ENCODE measurements at regions not wholly inside any gene's neighbourhood (a gene's known extent, or its start where the extent isn't known, plus 50 kb on each side); places are given as distances from the start of the nearest gene placed in this dataset.
"Not testable (repeated sequence)": the region's sequence is repeated elsewhere in the genome, so short reads cannot be mapped to it uniquely, and the experiment has no call there.

DNA sequence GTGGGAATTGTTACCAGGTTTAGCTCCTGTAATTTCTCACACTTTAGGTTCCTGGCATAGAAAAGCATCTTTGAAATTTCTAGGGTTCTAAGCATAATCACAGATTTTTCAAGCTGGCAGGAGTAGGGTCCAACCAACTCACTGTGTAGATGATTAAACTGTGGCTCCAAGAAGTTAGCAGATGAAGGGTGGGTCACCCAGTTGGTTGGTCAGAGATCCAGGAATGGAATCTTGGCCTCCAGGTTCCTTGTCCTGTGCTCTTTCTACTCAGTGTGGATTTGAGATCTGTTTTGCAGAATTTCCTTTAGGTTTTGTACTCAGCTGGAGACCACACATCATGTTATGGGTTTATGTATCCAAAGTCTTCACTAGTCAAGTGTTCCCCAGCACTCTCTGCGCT, 90.3 kb upstream of the MAML3 start:
- no peak for DNase-seq

DNA sequence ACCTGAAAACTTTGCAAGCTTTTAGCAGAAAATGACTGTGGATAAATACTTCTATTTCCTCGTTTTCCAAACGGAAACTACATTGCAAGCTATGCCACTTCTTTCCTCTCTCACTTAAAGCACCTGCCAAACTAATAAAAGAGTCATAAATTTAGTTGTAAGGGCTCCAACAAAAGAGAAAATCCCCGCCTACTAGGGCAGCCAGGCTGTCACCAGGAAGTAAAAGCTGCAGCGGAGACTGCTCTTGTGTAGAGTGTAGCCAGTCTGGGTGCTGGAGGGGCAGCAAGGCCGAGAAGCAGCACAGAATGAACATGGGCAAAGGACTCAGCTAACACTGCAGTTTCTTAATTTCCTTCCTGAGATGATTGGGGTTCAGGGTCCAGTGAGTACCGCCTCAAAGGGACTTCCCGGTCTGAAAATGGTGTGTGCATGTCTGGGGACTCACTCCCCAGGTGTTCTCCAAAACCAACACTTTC, 89.3 kb upstream of the MAML3 start:
- DNase-seq = peak; percentile 7

DNA sequence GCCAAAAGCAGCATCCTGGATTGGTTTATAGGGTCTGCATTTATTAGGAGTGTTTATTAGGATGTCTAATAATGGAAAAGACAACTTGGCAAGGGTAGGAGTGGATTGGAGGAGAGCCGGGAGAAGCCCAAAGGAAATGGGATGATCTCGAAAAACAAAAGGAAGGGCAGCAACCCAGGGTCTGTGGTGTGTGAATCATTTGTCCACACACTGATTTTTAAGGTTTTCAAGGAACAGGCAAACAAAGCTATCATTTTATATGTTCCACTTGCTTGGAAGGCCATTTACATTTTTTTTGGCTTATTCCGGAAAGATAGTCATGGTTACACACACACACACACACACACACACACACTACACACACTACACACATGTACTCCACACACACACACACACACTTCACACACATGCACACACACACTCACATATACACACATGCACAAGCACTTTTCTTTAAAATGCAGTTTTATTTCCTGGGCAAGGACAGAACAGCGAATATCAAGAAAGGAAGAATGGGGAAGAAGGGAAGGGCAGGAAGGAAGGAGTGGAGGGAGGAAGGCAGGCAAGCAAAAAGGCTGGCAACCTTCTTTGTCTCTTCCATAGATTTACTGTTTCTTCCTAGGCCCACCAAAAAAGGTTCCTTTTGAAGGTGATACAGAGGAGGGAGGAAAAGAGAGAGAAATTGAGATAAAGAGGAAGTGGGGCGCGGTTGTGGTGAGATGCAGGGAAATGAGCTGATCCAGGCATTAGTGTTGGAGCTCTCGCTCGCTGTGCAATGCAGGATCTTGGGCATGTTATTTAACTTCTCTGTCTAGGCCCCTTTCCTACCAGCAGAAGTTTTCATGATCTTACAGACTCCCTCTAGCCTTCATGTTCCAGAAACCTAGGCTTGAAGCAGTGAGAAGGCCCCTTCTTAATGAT, 88.6 kb upstream of the MAML3 start:
- peak; percentile 13 for DNase-seq

DNA sequence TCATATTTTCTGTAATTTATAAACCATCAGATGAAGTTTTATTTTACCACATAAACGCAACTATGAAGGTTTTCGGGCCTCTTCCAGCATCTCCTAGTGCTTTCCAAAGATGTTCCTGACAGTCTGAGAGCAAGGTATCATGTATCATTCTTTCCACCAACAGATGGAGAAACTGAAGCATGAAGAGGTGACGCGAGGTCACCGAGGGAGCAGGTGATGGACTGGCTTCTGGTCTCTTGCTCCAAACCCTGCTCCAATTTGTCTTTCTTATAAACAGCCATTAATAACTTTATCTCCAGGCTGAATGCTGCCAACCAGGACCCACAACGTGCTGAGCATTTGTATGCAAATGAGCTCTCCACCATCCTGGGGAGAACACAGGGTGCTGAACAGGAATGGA, 86.3 kb upstream of the MAML3 start:
- DNase-seq = no peak

DNA sequence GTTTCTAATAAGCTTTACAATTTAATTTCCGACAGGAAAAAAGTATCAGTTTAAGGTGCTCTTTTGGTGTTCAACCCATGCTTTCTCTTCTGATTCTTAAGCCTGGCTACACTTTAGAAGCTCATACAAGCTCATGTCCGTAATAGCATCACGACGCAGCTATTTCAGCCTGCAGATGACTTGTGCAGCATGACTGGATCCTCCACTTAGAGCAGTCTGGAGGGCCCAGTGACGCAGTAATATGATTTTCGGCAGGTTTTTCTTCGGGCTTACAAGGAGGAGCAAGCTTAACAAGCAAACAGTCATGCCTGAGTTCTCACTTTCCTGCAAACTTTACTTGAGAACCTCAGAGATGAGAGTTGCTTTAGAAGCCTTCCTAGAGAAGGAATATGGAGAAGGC, 85.3 kb upstream of the MAML3 start:
- no peak for DNase-seq

DNA sequence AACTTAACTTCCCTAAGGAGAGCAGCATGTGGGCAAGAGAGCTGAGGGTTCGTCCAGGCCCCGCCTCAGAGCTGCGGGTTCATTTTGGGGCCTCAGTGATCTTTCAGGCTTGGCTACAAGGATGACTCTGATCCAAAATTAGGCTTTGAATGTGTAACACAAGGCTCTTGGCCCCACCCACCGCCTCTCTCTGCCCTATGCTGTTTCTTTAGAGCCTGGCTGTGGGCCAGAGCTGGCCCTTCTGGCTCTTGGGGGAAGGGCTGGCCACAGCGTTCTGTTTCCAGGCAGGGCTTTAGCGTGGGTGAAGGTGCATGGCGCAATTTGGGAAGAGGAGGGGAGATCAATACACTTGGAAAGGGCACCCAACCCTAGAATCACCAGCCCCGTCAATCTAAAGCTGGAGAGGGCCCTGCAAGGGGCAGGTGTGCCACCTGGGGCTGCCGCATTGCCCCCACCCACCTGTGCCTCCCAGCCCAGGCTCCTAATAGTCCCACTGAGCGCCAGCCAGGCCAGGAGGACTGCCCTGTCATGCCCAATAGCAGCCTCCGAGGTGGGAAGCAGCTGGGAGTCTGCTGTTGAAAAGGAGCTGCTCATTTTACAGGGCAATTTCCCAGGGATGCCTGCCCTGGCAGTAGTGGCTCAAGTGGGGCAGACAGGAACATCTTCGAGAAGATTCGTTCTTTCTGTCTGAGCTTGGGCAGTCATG, 84.5 kb upstream of the MAML3 start:
- DNase-seq = no peak

DNA sequence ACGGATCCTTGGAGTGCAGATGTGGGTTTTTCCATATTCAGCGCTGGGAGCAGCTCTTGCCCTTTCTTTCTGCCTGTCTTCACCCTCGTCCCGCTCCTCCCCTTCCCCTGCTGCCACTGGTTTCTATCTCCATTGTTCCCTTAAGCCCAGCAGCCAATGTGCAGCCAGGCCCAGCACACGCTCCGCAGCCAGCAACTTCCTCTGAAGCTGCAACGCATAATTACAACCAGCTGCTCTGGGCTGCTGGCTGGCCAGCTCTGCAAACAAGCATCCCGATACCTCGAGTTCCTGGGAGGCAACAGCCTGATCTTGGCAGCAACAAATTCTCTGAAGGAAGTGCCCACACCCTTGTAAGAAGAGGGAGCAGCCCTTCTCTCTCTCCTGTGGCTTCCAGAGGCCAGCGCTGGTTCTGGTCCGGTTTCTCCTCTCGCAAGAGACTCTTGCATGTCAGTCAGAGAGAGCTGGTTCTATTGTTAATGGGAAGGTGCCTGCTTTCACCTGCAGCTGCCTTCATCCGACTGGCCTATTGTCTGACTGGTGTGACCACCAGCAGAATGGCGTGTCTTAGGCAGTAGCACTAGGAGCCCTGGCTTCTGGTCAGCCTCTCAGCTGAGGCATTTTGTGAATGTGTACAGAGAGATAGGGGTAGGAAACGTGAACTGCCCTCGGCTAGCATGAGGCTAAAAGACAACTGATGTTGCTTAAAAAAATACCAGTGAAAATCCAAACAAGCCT, 83.8 kb upstream of the MAML3 start:
- DNase-seq = no peak

DNA sequence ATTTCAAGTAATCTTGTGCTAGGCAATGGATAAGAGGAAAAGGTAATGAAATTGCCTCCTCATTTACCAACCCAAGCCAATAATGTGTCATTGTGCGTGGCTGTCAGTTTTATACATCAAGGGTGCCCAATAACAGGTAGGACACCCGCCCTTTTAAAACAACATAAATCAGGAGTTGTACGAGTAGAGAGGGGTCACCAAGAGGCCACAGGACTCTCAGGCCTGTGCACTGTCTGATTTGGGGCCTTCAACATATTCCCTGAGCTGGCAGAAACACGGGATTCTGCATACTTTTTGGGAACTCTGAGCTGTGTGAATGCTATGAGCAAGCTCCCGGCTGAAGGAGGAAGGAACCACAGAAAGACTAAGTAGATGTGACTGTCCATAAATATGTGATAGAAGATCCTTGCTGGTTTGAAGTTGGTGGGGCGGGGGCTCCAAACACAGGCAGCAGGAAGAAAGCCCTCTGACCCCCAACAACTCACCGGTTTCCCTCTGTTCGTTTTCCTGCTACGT, 82.7 kb upstream of the MAML3 start:
- DNase-seq = no peak

DNA sequence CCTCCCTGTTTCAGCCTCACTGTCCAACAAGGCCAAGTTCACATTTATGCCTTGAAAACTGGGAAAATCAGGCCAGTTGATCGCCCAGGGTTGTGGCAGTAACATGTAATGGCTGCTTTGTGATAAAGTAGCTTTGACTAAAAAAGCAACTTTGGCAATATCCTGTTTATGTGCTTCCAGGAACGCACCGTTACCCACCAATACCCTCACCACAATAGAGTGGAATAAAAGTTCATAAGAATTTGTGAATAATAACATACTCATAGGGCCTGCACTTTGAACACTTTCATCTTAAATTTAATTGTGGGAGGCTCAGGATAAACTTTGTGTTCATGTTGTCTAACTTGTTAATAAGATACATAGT, 80.7 kb upstream of the MAML3 start:
- peak; percentile 51 for DNase-seq

DNA sequence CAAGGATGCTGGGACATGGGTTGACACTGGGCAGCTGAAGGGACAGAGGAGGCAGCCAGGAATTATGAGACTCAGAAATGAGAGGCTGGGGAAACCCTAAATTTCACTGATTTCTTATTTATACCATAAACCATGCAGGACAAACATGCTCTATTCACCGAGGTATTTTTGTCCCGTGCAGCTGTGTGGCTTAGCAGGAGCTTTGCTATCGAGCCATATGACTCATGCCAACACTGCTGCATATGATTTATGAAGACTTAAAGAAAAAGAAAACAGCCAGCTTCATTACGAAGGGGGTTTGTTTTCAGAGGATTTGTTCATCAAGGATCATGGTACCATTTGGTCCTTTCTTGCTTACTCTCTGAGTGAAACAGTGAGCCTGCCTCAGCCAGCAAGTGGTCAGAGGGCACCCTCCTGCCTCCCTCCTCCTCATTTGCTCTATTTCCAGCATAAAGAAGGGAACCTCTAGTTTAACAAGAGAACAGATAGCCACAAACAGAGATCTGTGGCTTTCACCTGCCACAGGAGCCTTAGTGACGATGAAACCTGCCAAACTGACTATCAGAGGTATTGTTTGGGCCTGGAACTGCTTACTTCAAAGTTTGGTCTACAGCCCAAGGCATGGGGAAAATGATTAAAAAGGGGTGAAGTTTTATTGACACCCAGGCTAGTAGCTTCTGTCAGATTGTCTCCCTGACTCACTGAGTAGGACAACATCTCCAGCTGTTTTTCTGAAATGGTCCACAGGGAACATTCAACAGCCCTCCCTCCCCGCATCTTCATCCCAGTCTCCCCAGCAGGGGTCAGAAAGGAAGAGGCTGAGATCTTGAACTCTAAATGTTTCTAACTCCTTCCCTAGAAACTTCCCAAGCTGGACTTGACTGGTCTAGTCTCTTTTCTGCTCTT, 80.1 kb upstream of the MAML3 start:
- peak; percentile 30 for DNase-seq

DNA sequence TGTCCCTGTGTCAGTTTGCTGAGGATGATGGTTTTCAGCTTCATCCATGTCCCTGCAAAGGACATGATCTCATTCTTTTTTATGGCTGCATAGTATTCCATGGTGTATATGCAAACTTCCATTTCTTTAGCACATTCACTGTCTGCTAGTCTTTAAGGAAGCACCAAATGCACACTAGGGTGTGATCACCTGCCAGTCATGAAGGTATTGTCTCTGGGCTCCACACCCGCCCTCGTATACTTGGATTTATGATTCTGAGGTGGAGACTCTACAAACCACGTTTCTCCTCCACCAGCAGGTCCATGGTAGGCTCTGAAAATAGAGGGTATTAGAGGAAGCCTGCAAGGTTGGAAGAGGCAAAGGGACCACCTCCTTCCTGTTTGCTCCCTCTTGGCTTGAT, 75.9 kb upstream of the MAML3 start:
- no peak for DNase-seq

DNA sequence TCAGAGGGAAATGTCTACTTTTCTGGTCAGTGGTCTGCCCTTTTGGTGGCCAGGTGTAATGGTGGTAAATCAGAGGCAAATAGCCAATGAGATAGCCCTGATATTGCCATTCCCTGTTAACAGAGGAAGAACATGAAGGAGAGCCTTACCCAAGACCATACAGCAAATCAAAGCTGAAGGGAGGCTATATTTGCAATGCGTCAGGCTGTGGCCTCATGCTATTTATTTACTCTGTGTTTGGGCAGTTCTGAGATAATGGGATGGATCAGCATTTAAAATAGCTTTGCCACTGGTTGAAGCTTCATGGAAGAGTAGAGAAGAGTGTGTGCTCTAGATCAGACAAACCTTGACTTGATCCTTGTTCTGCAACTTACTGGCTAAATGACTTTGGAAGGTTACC, 73.3 kb upstream of the MAML3 start:
- no peak for DNase-seq

DNA sequence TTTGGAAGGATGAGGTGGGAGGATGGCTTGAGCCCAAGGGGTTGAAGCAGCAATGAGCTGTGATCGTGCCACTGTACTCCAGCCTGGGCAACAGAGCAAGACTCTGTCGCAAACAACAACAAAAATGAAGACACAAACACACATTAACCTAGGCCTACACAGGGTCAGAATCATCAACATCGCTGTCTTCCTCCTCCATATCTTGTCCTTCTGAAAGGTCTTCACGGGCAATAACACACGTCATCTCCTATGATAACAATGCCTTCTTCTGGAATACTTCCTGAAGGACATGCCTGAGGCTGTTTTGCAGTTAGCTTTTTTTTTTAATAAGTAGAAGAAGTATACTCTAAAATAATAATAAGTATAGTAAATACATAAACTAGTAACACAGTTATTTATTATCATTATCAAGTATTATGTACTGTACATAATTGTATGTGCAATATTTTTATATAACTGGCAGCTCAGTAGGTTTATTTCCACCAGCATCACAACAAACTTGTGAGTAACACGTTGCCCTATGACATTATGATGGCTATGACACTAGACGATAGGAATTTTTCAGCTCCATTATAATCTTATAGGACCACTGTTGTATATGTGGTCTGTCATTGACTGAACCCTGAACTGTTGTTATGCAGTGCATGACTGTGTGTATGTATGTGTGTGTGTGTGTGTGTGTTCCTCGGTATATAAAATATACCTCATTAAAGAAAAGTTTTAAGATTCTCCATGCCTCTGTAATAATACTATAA, 69.2 kb upstream of the MAML3 start:
- DNase-seq = no peak

DNA sequence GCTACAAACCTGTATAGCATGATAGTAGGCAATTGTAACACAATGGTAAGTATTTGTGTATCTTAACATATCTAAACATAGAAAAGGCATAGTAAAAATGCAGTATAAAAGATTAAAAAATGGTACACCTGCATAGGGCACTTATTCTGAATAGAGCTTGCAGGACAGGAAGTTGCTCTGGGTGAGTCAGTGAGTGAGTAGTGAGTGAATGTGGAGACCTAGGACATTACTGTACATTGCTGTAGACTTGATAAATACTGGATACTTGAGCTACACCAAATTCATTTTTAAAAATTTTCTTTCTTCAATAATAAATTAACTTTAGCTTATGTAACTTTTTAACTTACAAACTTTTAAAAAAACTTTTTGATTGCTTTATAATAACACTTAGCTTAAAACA, 68.2 kb upstream of the MAML3 start:
- DNase-seq = no peak

DNA sequence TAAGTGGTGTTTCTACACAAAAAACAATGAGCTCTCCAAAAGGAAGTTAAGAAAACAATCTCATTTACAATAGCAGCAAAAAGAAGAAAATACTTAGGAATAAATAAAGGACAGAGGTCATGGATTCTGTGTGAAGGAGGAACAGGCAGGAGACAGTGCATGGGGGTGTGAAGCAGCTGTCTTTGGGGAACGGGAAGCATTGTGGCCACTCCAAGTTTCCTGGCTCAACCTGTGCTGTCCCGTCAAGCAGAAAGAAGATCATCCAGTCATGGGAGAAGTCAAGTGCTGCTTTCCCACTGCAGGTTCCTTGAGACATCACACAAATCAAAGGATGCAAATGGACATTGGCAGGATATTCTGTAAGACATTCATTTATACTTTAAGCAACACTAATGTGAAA, 66.1 kb upstream of the MAML3 start:
- no peak for DNase-seq

DNA sequence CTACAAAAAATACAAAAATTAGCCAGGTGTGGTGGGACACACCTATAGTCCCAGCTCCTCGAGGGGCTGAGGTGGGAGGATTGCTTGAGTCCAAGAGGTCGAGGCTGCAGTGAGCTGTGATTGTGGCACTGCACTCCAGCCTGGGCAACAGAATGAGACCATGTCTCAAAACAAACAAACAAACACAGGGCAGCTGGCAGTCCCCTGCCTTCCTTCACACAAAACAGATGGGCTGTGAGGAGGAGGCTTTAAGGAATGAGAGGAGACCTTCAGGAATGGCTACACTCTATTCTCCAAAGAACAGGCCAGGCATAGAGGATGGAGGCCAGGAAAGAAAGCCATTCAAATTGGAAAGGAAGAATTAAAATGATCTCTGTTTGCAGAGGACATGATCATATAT, 65.6 kb upstream of the MAML3 start:
- no peak for DNase-seq

DNA sequence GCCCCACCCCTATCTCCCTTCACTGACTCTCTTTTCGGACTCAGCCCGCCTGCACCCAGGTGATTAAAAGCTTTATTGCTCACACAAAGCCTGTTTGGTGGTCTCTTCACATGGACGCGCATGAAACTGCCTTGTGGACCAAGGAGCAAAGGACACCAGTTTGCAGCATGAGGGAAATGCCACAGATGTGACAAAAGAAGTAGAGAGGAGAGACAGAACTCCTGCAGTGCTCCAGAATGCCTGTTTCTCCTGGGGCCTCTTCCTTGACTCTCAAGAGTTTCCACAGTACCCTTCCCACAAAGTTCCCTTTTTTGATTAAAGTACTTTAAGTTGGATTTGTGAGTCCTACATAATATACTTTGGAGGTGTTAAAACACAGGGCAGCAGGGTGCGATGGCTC, 65.1 kb upstream of the MAML3 start:
- not testable (repeated sequence) for DNase-seq

DNA sequence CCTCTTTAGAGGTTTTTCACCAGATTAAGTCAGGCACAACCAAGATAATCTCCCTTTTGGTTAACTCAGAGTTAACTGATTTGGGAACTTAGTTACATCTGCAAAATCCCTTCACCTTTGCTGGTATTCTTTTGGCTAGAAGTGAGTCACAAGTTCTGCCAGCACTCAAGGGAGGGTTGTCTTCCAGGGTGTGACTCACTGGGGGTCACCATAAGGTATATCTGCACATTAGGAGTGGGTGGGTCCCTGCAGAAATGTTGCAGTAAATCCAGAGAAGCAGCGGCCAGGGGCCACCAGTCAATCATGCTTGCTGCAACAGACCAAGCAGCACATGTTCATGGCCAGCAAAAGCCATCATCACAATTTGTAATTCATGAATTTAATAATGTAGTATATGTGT, 59.8 kb upstream of the MAML3 start:
- no peak for DNase-seq

DNA sequence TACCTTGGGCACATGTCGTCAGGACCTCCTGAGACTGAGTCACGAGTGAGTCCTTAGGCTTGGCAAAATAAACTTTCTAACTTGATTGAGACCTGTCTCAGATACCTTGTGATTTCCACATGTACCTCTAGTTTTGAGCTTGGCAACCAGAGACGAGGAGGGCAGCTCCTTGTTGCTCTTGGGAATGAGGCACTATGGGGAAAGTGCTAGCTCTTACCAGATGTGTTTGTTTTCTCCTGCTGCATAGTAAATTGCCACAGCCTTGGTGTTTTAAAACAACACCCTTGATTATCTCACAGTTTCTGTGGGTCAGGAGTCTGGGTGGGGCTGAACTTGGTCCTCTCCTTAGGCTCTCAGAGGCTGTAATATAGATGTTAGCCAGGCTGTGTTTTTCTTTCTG, 59.1 kb upstream of the MAML3 start:
- DNase-seq = no peak

DNA sequence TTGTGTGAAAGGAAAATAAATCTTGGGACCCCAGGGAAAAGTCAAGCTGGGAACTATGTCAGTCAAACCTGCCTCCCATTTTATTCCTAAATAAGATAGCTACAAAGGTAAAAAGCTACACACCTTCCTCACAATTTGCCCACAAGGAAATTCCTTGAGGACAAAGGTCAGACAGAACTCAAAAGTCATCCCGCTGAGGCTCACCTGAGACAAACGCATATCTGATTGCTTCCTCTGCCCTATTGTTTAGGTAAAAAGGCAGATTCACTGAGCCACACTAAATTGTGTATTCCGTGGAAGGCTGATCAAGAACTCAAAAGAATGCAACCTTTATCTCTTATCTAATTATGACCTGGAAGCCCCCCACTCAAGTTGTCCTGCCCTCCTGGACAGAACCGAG, 58.7 kb upstream of the MAML3 start:
- no peak for DNase-seq

DNA sequence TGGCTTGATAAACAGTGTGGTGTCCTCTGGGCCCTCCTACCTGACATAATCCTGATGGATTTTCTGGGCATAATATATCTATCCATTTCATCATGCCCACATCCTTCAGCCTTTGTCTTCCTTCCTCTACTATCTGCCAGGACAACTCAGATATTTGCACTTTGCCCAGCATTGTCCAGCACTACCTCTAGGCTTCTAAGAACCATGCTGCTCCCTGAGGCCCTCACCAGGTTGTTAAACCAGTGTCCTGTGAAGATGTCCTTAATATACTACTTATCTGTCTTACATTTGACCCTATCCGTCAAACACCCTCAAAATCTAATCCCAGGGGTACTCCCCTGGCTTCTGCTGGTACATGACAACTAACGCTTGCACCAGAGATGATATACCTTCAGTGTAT, 58.2 kb upstream of the MAML3 start:
- no peak for DNase-seq

DNA sequence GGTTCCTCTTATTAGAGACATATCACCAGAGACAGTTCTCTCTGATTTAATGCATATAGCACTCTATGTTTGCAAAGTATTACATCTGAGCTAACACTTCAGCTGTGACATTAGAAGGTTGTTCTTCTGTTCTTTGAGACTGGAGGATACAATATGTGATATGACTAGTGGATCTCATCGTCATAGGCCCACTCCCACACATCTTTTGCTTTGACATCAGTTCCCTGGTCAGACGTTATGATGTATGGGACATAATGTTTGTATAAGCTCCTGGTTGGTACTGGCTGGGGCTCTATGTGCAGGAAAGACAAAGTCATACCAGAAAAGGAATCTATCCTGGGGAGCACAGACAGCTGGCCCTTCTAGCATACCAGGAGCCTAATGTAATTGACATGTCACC, 57.7 kb upstream of the MAML3 start:
- no peak for DNase-seq

Measured in activated CD4-positive, alpha-beta T cell treated with anti-CD3 and anti-CD28 coated beads, Interleukin-10, Interleukin-2, amounts not matched to agents 100 ng/mL and 50 ng/mL, durations not matched to agents 16 hours and 8 hours (primary cell).